GM23248 (cell line): ENCODE measurements at regions not wholly inside any gene's neighbourhood (a gene's known extent, or its start where the extent isn't known, plus 50 kb on each side); places are given as distances from the start of the nearest gene placed in this dataset.

ENCODE experiments used
- DNase-seq: peaks from one replicate; pipeline ENCODE4 v3.0.0-alpha.2; 2015
- H2AFZ ChIP-seq: fragments of 200-600 bp; sonication (generic); 2 replicates; pipeline ENCODE4 v1.6.1; 2016; ENCODE audit warnings: antibody characterized with exemption
- H3F3A ChIP-seq: fragments of 200-600 bp; sonication (generic); 2 replicates; pipeline ENCODE4 v1.6.1; 2016; ENCODE audit warnings: mild to moderate bottlenecking, antibody characterized with exemption, mixed run types; ENCODE audit not compliant: insufficient read depth
- H3K27ac ChIP-seq: fragments of 200-600 bp; sonication (generic); 2 replicates; pipeline ENCODE4 v1.5.1; 2016; ENCODE audit warnings: mild to moderate bottlenecking
- H3K27me3 ChIP-seq: fragments of 200-600 bp; sonication (generic); replicated peaks from 2 replicates; pipeline ENCODE4 v1.6.1; 2016; ENCODE audit warnings: mild to moderate bottlenecking; ENCODE audit not compliant: insufficient read depth
- H3K36me3 ChIP-seq: fragments of 200-600 bp; sonication (generic); 2 replicates; pipeline ENCODE4 v1.6.1; 2016; ENCODE audit warnings: low read depth, mild to moderate bottlenecking
- H3K4me1 ChIP-seq: fragments of 200-600 bp; sonication (generic); 2 replicates; pipeline ENCODE4 v1.6.1; 2016; ENCODE audit warnings: mild to moderate bottlenecking; ENCODE audit not compliant: insufficient read depth
- H3K4me2 ChIP-seq: fragments of 200-600 bp; sonication (generic); one replicate; pipeline ENCODE4 v1.6.1; 2016; ENCODE audit warnings: mild to moderate bottlenecking; ENCODE audit not compliant: unreplicated experiment
- H3K4me3 ChIP-seq: fragments of 200-600 bp; sonication (generic); 2 replicates; pipeline ENCODE4 v1.5.1; 2016; ENCODE audit warnings: mild to moderate bottlenecking
- H3K79me2 ChIP-seq: fragments of 200-600 bp; sonication (generic); 2 replicates; pipeline ENCODE4 v1.6.1; 2016; ENCODE audit warnings: mild to moderate bottlenecking; ENCODE audit not compliant: insufficient read depth
- H3K9ac ChIP-seq: fragments of 200-600 bp; sonication (generic); 2 replicates; pipeline ENCODE4 v1.6.1; 2016; ENCODE audit warnings: mild to moderate bottlenecking
- H3K9me2 ChIP-seq: fragments of 200-600 bp; sonication (generic); 2 replicates; pipeline ENCODE4 v1.6.1; 2016; ENCODE audit warnings: mixed run types, mild to moderate bottlenecking, moderate library complexity; ENCODE audit not compliant: insufficient read depth
- H3K9me3 ChIP-seq: fragments of 200-600 bp; sonication (generic); one replicate; pipeline ENCODE4 v1.6.1; 2017; ENCODE audit warnings: low read depth
- H4K20me1 ChIP-seq: fragments of 200-600 bp; sonication (generic); 2 replicates; pipeline ENCODE4 v1.6.0; 2016; ENCODE audit not compliant: insufficient read depth
- EZH2 ChIP-seq: fragments of 200-600 bp; sonication (generic); IDR thresholded peaks from 2 replicates; pipeline ENCODE4 v1.6.1; 2018; ENCODE audit warnings: antibody characterized with exemption, mild to moderate bottlenecking; ENCODE audit not compliant: insufficient read depth, poor library complexity, severe bottlenecking
- EZH2phosphoT487 ChIP-seq: fragments of 200-600 bp; sonication (generic); IDR thresholded peaks from 2 replicates; pipeline ENCODE4 v1.6.1; 2018; ENCODE audit warnings: antibody characterized with exemption, moderate library complexity, mild to moderate bottlenecking, low read depth; ENCODE audit not compliant: insufficient read depth
- WGBS, 2 experiments: methylation state at CpG; one replicate each; pipeline ENCODE4 v1.1.6; 2015 to 2017; ENCODE audit warnings: low lambda C conversion rate in 2 of 2, low coverage in 1 of 2; ENCODE audit errors: missing lambda C conversion rate in 2 of 2; 5-methylcytosine and 5-hydroxymethylcytosine counted together
- in situ Hi-C: fragments of 300-500 bp; cut with MboI; formaldehyde crosslinking; loops from 2 replicates; pipeline ENCODE4 v1.15.0; 2020

GRCh38 chr3:160134454-160134853 is 90.8 kb upstream of the C3orf80 start:
- no peak overlapping the region for H3K9ac ChIP-seq
- no peaks in the 10 kb centered on the region for H4K20me1 ChIP-seq
- H3K27ac ChIP-seq = no peak overlapping the region
- peaks cover 17% of the 10 kb centered on the region for H3F3A ChIP-seq
- 80 to 83% methylated on average over 4 of the region's 4 CpGs for WGBS, 2 experiments
- H3K4me2 ChIP-seq = no peak overlapping the region
- no peak overlapping the region for H3K4me3 ChIP-seq
- no peaks in the 10 kb centered on the region for H3K36me3 ChIP-seq
- no peaks in the 10 kb centered on the region for H3K27me3 ChIP-seq
- DNase-seq = no peak
- no peaks in the 10 kb centered on the region for H3K79me2 ChIP-seq
- no peaks in the 10 kb centered on the region for H3K9me2 ChIP-seq
- TF ChIP-seq EZH2phosphoT487 (no peak), EZH2 (no peak)
- H2AFZ ChIP-seq = no peak overlapping the region
- in situ Hi-C loops = no loop called here
- peaks cover 30% of the 10 kb centered on the region for H3K4me1 ChIP-seq
- H3K9me3 ChIP-seq = no peaks in the 10 kb centered on the region

GRCh38 chr3:160134964-160135363 is 90.3 kb upstream of the C3orf80 start:
- Histone ChIP-seq H3K9me2 (no peaks in the 10 kb centered on the region), H3K27ac (no peak overlapping the region), H3K36me3 (no peaks in the 10 kb centered on the region), H3K27me3 (no peaks in the 10 kb centered on the region), H2AFZ (no peak overlapping the region), H3K4me1 (peaks cover 27% of the 10 kb centered on the region), H3K9ac (no peak overlapping the region), H3F3A (peaks cover 14% of the 10 kb centered on the region), H3K79me2 (no peaks in the 10 kb centered on the region), H4K20me1 (no peaks in the 10 kb centered on the region), H3K9me3 (no peaks in the 10 kb centered on the region), H3K4me3 (no peak overlapping the region), H3K4me2 (peak overlapping the region; percentile 24)
- in situ Hi-C loops = no loop called here
- TF ChIP-seq EZH2phosphoT487 (no peak), EZH2 (no peak)
- DNase-seq = peak; percentile 69
- WGBS, 2 experiments = 29 to 36% methylated on average over 2 of the region's 2 CpGs

GRCh38 chr3:160135851-160136250 is 89.4 kb upstream of the C3orf80 start:
- TF ChIP-seq EZH2phosphoT487 (no peak), EZH2 (no peak)
- H3K4me3 ChIP-seq = no peak overlapping the region
- no peaks in the 10 kb centered on the region for H3K79me2 ChIP-seq
- no peak overlapping the region for H2AFZ ChIP-seq
- DNase-seq = no peak
- peaks cover 5% of the 10 kb centered on the region; the same call in 1 of the 2 replicates for H3F3A ChIP-seq
- no peak overlapping the region for H3K4me2 ChIP-seq
- peaks cover 18% of the 10 kb centered on the region for H3K4me1 ChIP-seq
- in situ Hi-C loops = no loop called here
- H3K9ac ChIP-seq = no peak overlapping the region
- no peaks in the 10 kb centered on the region for H3K9me2 ChIP-seq
- no peak overlapping the region for H3K27ac ChIP-seq
- 25 to 32% methylated on average over 2 of the region's 2 CpGs for WGBS, 2 experiments
- no peaks in the 10 kb centered on the region for H4K20me1 ChIP-seq
- no peaks in the 10 kb centered on the region for H3K27me3 ChIP-seq
- H3K36me3 ChIP-seq = no peaks in the 10 kb centered on the region
- no peaks in the 10 kb centered on the region for H3K9me3 ChIP-seq

GRCh38 chr3:160136421-160136820 is 88.8 kb upstream of the C3orf80 start:
- Histone ChIP-seq H3K79me2 (no peaks in the 10 kb centered on the region), H3K27me3 (no peaks in the 10 kb centered on the region), H2AFZ (no peak overlapping the region), H3K4me3 (no peak overlapping the region), H3K9me3 (no peaks in the 10 kb centered on the region), H3F3A (no peaks in the 10 kb centered on the region), H3K4me1 (peaks cover 13% of the 10 kb centered on the region), H3K4me2 (no peak overlapping the region), H3K27ac (no peak overlapping the region), H3K36me3 (no peaks in the 10 kb centered on the region), H3K9ac (no peak overlapping the region), H4K20me1 (no peaks in the 10 kb centered on the region), H3K9me2 (no peaks in the 10 kb centered on the region)
- WGBS, 2 experiments = 74 to 78% methylated on average over 4 of the region's 4 CpGs
- no peak for DNase-seq
- TF ChIP-seq EZH2 (no peak), EZH2phosphoT487 (no peak)
- in situ Hi-C loops = no loop called here

GRCh38 chr3:160139291-160139690 is 85.9 kb upstream of the C3orf80 start:
- Histone ChIP-seq H3K79me2 (no peaks in the 10 kb centered on the region), H3K9me3 (no peaks in the 10 kb centered on the region), H3K4me2 (no peak overlapping the region), H3K4me1 (peaks cover 13% of the 10 kb centered on the region), H2AFZ (no peak overlapping the region), H3K4me3 (no peak overlapping the region), H3K27ac (no peak overlapping the region), H4K20me1 (no peaks in the 10 kb centered on the region), H3F3A (no peaks in the 10 kb centered on the region), H3K9me2 (no peaks in the 10 kb centered on the region), H3K27me3 (no peaks in the 10 kb centered on the region), H3K9ac (no peak overlapping the region), H3K36me3 (no peaks in the 10 kb centered on the region)
- 94 to 95% methylated on average over 3 of the region's 3 CpGs for WGBS, 2 experiments
- in situ Hi-C loops = no loop called here
- DNase-seq = no peak
- TF ChIP-seq EZH2 (no peak), EZH2phosphoT487 (no peak)
